AG10803 (cell line): ENCODE measurements at regions not wholly inside any gene's neighbourhood (a gene's known extent, or its start where the extent isn't known, plus 50 kb on each side); places are given as distances from the start of the nearest gene placed in this dataset.

Source experiments
- DNase-seq: peaks from one replicate; pipeline ENCODE4 v3.0.0; 2010; ENCODE audit warnings: low read depth
- H3K4me3 ChIP-seq: 2 replicates; pipeline ENCODE4 v1.5.1; 2011; ENCODE audit warnings: mild to moderate bottlenecking, low read length, control low read depth
- TF ChIP-seq, protein P1 (sequence below): conservative IDR thresholded peaks from 2 replicates; pipeline ENCODE4 v1.5.1; 2011; ENCODE audit warnings: mild to moderate bottlenecking, low read length, control low read depth, inconsistent platforms

DNA sequence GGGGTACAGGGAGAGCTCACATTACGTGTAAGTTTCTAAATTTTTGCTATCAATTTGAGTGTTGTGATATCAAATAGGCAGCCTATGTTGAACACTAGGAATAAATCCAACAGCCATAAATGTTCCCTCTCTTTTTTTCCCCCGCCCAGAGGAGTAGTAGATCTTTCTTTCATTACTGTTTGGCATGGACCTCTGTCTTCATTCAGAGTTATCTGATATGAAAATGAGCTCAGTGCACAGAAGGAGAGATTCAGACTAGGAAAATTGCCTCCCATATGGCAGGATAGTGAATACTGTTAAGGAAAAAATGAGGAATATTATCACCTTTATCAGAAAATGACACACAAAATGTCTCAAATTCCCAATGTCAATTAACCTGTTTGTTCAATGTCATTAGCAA is 110.0 kb upstream of the EYS start:
- H3K4me3 ChIP-seq = no peak overlapping the region
- TF ChIP-seq, protein P1, sequence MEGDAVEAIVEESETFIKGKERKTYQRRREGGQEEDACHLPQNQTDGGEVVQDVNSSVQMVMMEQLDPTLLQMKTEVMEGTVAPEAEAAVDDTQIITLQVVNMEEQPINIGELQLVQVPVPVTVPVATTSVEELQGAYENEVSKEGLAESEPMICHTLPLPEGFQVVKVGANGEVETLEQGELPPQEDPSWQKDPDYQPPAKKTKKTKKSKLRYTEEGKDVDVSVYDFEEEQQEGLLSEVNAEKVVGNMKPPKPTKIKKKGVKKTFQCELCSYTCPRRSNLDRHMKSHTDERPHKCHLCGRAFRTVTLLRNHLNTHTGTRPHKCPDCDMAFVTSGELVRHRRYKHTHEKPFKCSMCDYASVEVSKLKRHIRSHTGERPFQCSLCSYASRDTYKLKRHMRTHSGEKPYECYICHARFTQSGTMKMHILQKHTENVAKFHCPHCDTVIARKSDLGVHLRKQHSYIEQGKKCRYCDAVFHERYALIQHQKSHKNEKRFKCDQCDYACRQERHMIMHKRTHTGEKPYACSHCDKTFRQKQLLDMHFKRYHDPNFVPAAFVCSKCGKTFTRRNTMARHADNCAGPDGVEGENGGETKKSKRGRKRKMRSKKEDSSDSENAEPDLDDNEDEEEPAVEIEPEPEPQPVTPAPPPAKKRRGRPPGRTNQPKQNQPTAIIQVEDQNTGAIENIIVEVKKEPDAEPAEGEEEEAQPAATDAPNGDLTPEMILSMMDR = no peak
- DNase-seq = no peak

DNA sequence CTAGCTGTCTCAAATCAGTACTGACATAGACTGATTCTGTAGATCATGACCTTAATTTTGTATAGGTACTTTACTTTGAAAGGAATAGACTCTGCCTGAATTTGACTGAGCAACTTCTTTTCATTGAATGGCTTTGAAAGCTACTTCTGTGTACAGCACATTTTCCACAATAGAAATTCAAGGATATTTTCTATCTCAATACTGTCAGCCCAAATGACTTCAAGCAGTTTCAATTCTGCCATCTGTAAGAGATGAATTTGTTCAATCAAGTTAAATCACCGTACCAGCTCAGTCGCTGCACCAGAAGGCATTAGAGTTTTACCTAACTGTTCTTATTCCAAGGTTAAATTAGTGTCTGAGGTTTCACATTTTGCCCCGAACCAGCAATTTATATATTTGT is 107.0 kb upstream of the EYS start:
- TF ChIP-seq, protein P1 = no peak
- H3K4me3 ChIP-seq = no peak overlapping the region
- no peak for DNase-seq

- TF ChIP-seq, protein P1 = no peak
- no peak for DNase-seq
- H3K4me3 ChIP-seq = no peak overlapping the region
Observed at GRCh38 chr6:65803186-65803585, 96.2 kb upstream of the EYS start.

DNA sequence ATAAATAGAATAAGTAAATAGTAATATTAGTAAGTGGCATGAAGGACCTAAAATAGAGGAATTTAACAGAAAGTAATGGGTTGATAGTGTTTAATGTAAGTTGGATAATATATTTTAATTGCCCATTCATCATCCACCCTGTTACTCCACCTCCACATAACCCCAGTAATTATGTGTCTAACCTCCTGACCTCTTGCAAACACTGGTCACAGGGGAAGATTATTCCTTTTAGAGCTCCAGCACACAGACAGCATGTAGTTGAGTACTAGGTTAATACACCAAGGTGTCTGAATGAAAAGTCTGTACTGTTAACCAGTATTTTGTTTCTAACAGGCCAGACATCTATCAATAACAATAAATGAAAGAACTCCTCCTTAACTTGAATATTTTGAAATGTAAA is 92.4 kb upstream of the EYS start:
- H3K4me3 ChIP-seq = no peak overlapping the region
- TF ChIP-seq, protein P1 = no peak
- no peak for DNase-seq

DNA sequence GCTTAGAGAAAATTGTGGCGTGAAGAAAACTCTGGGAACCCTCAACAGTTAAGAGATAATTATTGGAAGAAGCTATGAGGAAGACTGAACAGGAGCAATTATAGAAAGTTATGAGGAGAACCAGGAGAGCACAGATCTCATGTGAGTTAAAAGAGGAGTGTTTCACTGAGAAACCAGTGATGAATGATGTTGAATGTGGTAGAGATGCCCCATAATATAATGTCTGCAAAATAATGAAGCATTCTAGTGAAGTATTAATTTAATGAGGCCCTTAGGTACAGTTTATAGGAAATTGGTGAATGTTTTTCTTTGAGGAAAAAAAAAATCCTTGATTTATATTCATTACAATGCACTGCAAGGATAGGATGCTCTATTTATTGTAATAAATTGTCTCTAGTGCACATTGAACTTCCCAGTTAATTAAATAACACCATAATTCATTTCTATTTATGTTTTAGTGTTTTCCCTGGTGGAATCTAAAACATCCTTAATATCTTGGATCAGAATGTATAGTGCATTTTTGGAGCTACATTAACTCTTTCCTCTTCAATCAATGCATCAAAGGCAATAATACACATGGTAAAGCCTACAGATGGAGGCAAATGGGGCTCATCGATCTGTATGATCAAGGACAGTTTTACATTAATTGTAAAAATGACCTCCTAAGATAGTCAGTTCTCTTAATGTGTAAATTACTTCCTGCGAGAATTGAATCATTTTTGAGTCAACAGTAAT is 91.4 kb upstream of the EYS start:
- TF ChIP-seq, protein P1 = no peak
- H3K4me3 ChIP-seq = no peak overlapping the region
- no peak for DNase-seq

DNA sequence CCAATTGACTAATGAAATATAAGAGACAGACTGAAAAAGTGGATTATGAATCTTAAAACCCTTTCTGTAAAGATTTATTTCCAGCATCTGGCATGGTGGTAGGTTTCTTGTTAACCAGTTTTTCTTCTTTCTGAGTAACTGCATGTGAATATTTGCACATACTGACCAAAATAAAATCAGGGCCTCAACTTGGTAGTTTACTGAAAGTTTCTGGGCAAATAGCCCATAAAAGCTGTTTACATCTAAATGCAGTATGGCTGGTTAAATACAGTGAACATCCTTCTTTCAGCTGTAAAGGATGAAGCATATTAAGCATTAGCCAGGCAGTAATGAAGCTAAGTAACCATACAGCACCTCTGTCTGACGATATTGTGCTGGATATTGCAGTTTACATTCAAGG is 83.6 kb upstream of the EYS start:
- DNase-seq = no peak
- TF ChIP-seq, protein P1 = no peak
- H3K4me3 ChIP-seq = no peak overlapping the region

GRCh38 chr6:65787787-65788186 is 80.8 kb upstream of the EYS start:
- no peak for DNase-seq
- no peak overlapping the region for H3K4me3 ChIP-seq
- TF ChIP-seq, protein P1 = no peak
